Stimulated activated CD8-positive, alpha-beta memory T cell treated with anti-CD3 and anti-CD28 coated beads, Interleukin-4, amount 100 ng/mL, for 24 hours (primary cell): ENCODE measurements at regions not wholly inside any gene's neighbourhood (a gene's known extent, or its start where the extent isn't known, plus 50 kb on each side); places are given as distances from the start of the nearest gene placed in this dataset.

ENCODE experiments used
- DNase-seq: peaks from one replicate; pipeline ENCODE4 v3.0.0-alpha.2; 2020; ENCODE audit warnings: low read depth

DNA sequence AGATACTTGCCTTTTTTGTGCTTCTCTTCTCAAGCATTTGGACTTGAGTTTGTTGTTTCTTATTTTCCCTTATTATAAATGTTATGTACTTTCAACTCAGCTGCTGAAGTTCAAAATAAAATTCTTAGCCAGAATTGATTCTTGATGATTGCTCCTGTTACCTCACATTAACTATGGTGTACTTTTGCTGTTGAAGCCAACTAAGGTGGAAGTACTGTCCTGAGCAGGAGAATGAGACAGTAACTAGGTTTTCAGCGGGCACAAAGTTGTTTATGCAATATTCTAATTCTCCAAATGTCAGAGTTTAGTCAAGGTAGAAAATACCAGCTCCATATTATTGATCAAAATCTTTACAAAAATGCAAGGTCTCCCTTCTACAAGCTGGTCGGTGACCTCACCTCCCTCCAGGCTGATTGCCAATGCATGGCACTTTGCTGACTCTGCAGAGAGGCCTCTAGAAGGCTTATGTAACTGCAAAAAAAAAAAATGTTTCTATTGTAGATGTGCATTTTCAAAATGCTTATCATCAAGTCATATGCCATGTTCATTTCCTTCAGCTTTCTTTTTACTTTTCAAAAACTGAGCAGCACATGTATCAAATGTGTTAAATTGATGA, 1783.5 kb upstream of the WWC1 start:
- DNase-seq: no peak

DNA sequence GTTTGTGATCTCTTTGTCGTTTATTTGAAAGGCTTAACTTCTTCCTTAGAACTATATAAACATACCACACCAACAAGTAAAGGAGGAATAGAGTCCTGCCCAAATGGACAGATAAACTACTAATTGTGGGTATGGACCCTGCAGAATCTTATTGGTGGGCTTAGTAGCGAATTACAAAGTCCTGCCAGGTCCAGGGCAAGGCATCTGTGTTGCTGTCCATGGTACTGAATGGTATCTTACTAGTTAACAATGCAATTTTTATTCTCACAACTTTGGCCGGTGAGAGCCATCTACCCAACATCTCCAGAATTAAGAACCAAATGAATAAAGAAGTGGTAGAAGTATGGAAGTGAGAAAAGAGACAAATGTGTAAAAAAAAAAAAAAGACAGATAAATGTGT, 1782.4 kb upstream of the WWC1 start:
- DNase-seq: no peak

GRCh38 chr5:166517976-166518375, 1773.5 kb upstream of the WWC1 start:
- no peak for DNase-seq

GRCh38 chr5:166523206-166523605, 1768.2 kb upstream of the WWC1 start:
- no peak for DNase-seq

DNA sequence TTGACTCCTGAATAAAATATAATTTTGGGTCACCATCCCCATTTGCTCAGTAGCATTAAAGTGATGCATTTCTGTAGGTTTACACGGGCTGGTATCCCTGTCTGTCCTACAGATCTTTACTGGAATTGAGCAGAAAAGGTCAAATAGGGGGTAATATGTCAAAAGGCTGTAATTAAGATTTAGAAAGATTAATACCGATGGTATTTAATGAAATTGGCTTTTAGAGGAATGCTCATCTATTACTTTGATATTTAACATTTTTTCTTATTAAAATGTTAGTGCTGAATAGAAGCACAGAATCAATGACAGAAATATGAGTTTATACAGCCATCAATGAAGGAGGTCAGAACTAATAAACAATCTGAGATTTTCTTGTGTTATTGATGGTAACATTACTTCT, 1762.2 kb upstream of the WWC1 start:
- no peak for DNase-seq

DNA sequence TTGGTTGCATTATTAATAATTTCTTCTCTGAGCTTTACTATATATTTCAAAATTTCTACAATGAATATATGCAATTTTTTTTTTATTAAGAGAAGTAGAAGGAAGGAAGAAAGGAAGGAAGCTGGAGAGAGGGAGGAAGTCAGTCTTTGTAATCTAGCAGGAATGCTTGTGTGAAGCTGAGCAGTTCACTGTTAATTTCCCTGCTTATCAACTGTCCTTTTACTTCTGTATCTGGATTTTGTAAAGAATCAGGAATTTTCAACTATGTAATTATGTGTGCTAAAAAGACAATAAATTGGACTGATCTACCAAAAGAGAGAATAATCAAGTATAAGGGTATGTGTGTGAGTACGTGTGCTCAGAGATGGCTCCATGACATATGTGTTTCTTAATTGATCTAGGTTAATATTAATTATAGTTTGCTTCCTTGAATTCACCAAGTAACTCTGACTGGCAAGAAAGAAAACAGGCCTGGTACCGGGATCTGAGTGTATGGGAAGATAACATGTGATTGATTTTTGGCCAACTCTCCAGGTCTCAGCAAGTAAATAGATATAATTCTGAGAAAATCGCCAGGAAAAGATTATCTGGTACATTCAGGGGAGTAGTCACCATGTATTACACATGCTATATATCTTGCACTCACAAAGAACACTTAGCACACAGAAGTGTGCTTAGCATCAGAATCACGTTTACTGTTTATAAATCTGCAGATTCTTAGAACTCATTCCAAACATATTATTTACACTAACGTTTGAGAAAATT, 1758.8 kb upstream of the WWC1 start:
- no peak for DNase-seq

DNA sequence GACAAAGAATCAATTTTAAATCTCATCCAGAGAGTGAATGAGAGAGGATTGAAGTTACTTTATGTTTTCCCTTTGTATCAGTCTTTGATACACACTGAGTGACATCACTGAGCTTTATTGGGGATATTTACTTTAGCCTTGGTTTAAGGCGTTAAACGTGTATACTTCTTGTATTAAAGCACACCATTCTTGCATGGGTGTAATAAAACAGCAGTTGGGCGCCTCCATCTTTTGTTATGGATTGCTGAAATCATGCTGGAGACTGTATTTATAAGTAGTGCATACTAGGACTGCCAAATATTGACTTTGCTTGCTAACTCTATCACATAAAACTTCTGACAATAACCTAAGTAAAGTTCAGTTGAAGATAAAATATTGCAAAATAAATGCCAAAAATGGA, 1755.8 kb upstream of the WWC1 start:
- no peak for DNase-seq

- no peak for DNase-seq
Measured at GRCh38 chr5:166540156-166540555, 1751.3 kb upstream of the WWC1 start.

- no peak for DNase-seq
Measured at GRCh38 chr5:166551384-166551783, 1740.1 kb upstream of the WWC1 start.

- DNase-seq: no peak
Measured at GRCh38 chr5:166553778-166554177, 1737.7 kb upstream of the WWC1 start.

DNA sequence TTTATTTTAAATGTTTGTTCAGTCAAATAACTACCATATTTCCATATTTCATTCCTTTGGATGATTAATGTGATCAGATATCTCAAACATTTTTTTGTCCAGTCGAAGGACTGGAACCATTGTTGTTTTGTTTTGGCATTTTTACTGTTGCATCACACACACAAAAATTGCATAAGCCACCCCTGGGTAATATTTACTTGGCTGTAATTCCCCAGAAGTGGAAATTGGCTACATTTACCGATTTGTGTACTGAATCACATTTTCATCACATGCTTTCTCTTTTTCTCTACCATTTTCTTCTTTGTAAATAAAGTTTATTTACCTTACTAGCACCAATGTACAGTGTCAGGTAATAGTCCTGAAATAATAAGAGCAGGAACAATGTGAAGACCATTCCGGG, 1729.7 kb upstream of the WWC1 start:
- no peak for DNase-seq

DNA sequence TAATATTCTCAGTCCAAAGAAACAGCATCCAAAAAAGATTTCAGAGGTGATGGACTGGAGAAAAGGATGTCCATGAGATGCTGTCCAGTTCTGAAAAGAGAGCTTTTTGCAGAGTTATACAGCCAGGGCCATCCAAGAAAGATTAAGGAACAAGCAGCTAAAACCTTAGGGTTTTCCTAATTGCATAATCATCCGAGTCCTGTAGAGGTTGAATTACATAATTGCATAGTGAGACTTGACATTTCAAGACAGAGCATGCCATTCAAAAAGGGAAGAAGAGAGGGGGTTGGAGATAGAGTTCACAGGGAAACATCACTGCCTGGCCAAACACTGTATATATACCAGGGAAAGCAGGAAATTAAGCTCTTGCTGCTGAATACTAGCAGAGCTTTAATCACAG, 1729.2 kb upstream of the WWC1 start:
- DNase-seq: no peak

GRCh38 chr5:166566725-166567124, 1724.7 kb upstream of the WWC1 start:
- no peak for DNase-seq

- no peak for DNase-seq
Measured at GRCh38 chr5:166570865-166571264, 1720.6 kb upstream of the WWC1 start.

DNA sequence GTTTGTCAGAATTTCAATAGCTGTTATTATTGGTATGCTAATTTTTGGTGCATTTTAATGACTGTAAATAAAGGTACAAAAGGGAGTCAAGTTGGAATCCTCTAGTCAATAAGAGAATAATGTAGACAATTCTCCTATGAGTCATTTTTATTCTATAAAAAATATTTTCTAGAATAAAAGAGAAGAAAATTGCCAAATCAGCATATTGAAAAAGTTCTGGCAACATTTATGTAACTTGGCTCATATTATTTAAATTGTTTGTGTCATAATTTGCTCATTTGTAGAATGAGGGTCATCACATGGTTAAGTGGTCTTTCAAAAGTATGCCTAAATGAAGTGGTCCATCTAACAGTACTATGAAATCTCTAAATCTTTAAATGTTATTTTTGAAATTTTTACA, 1719.8 kb upstream of the WWC1 start:
- DNase-seq: no peak

DNA sequence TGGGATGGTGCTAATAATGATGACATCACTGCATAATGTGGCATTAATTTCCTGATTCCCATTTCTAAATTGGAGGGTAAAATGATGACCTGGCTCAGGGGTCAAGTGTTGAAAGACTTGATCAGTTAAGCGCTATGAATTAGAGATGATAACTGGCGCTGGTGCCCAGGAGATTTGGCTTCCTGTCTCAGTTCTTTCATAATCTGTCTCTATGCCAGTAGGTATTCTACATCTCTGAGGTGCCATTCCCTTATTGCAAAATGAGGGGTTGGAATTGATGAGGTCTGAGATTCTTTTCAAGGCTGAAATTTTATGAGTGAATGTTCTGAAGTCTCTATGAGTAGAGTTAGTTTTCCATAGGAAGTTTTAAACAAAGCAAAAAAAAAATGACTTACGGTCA, 1715.1 kb upstream of the WWC1 start:
- no peak for DNase-seq

- no peak for DNase-seq
Measured at GRCh38 chr5:166581826-166582225, 1709.6 kb upstream of the WWC1 start.

DNA sequence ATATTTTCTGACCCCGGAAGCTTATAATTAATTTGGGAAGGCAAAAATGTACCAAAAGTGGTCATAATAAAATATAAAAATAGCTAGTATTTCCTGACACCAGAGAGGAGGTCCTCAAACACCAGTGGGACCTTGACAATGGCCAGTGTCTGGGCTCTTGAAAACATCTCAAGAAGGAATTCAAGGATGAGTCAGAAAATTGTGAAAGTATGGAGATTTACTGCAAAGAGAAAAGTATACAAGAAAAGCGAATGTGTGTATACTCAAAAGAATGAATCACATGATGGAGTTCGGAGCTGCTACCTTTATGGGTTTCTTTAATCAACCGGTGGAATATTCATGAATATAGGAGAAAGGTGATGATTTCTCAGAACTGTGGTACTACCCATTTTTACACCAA, 1709.0 kb upstream of the WWC1 start:
- DNase-seq: no peak

GRCh38 chr5:166594567-166594966, 1696.9 kb upstream of the WWC1 start:
- no peak for DNase-seq

GRCh38 chr5:166595274-166595951, 1696.0 kb upstream of the WWC1 start:
- DNase-seq: no peak

GRCh38 chr5:166596043-166596442, 1695.4 kb upstream of the WWC1 start:
- DNase-seq: no peak

DNA sequence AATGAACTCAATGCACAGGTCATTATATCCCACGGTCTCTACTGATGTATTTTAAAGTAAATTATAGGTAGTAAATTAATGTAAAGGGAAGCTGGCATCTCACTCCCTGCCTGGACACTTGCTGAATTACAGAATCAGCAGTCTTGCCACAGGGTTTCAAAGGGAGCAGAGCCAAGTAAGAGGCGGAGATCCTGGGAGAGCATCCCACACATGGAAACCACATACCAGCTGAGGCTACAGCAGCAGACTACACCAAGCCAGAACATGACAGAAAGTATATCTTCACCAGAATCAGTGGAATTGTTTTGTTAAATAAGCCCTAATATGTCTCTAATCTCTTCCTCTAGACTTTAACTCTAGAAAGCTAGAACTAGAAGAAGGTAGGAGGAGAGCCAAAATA, 1689.2 kb upstream of the WWC1 start:
- DNase-seq: no peak

DNA sequence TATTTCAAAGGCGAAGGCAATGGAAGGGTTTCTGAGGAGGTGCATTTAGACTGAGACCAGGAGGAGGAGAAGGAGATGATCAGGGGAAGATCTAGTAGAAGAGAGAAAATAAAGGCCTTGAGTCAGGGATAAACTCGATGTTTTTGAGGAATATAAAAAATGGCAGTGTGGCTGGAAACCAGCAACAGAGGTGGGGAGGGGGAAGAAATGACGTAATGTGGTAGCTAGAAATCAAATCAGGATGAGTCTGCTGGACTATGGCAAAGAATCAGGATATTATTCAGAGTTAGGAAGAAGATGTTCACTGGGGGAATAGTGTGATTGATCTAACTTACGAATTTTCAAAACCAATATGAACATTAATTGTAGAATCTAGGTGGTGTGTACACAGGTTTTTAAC, 1673.9 kb upstream of the WWC1 start:
- no peak for DNase-seq

DNA sequence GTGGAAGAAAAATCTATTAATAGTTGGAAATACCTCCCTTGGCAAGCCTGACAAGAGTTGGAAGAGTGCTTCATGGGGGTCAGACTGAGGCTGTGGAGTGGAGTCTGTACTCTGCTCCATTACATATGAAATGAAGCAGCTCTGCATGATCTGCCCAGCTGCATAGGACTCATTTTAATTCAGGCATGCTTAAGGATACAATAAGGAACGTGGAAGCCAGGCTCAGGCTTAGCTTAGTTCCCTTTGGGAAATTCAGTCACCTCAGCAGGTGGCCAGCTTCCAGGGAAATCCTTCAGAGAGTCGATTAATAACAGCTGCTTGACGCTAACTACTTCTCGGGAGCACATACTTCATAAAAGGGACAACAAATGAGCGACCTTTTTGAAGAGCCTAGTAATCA, 1672.9 kb upstream of the WWC1 start:
- no peak for DNase-seq
